Activated CD4-positive, alpha-beta T cell treated with anti-CD3 and anti-CD28 coated beads, Interleukin-2, amount 10 ng/mL, durations not matched to agents 7 days and 5 days (primary cell): ENCODE measurements at regions not wholly inside any gene's neighbourhood (a gene's known extent, or its start where the extent isn't known, plus 50 kb on each side); places are given as distances from the start of the nearest gene placed in this dataset.

Experiments used
- CTCF ChIA-PET: fragments of 350-600 bp; sonication (Branson Sonifier 250); formaldehyde crosslinking; loops from one replicate; lab custom pipeline; 2021; ENCODE audit warnings: antibody characterized with exemption; lab: Charles Lee
- POLR2A ChIA-PET: fragments of 350-600 bp; sonication (Branson Sonifier 250); formaldehyde crosslinking; loops from one replicate; lab custom pipeline; 2021; ENCODE audit warnings: antibody characterized with exemption; lab: Charles Lee
- DNase-seq: peaks from one replicate; pipeline ENCODE4 v3.0.0-alpha.2; 2020
- H3K27ac Mint-ChIP-seq: one replicate; pipeline ENCODE4 v1.8.0; 2021; ENCODE audit warnings: mild to moderate bottlenecking, moderate library complexity, mixed read lengths
- H3K27me3 Mint-ChIP-seq: one replicate; pipeline ENCODE4 v1.8.0; 2021; ENCODE audit warnings: mixed read lengths
- H3K36me3 Mint-ChIP-seq: one replicate; pipeline ENCODE4 v1.8.0; 2021; ENCODE audit warnings: low read depth, mixed read lengths
- H3K4me1 Mint-ChIP-seq: one replicate; pipeline ENCODE4 v1.8.0; 2021; ENCODE audit warnings: mixed read lengths
- H3K4me3 Mint-ChIP-seq: one replicate; pipeline ENCODE4 v1.8.0; 2021; ENCODE audit warnings: mild to moderate bottlenecking, moderate library complexity, mixed read lengths
- H3K9me3 Mint-ChIP-seq: one replicate; pipeline ENCODE4 v1.8.0; 2021; ENCODE audit warnings: mixed read lengths

DNA sequence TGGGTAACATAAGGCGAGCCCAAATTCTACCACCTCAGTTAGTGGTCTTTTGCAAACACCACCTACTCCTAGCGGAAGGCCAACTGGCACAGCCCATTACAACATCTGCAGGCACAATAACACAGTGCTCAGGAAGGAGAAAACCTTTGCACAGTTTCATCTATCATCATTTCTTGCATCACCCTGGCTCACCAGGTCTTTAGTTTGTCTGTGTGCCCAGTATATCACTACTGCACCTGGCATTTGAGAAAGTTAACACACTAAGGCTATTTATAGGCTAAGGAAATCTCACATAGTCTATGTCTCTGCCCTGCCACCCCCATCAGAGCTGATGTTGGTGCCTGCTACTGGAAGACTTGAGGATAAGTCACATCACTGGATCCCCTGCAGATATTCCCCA lies 484.0 kb downstream of the SATB2 start:
- DNase-seq: no peak
- CTCF ChIA-PET: no interaction called here
- POLR2A ChIA-PET: no interaction called here
- Mint-ChIP-seq H3K4me3 (no peak overlapping the region), H3K9me3 (peaks cover 8% of the 10 kb centered on the region), H3K27ac (no peak overlapping the region), H3K27me3 (no peaks in the 10 kb centered on the region), H3K36me3 (no peaks in the 10 kb centered on the region), H3K4me1 (no peaks in the 10 kb centered on the region)

DNA sequence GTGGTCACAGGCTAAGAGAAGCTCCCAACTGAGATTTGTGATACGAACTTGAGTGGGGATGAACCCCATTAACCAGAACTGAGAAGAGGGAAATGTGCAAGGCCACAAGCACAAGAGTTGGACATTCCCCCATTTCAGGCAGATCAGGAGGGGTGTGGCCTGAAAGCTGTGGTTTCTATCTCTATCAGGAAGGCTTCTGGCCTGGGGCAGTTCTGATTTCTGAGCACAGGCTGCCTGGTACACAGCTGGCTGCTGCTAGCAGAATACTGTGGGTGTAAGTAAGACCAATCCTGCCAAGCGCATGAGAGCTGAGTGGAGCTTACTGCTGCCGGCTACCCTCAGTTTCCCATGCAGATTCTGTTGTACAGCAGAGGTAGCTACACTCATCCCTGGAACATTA lies 484.6 kb downstream of the SATB2 start:
- Mint-ChIP-seq H3K9me3 (peaks cover 8% of the 10 kb centered on the region), H3K4me3 (no peak overlapping the region), H3K27ac (no peak overlapping the region), H3K4me1 (no peaks in the 10 kb centered on the region), H3K36me3 (no peaks in the 10 kb centered on the region), H3K27me3 (no peaks in the 10 kb centered on the region)
- DNase-seq: no peak
- CTCF ChIA-PET: no interaction called here
- POLR2A ChIA-PET: no interaction called here

DNA sequence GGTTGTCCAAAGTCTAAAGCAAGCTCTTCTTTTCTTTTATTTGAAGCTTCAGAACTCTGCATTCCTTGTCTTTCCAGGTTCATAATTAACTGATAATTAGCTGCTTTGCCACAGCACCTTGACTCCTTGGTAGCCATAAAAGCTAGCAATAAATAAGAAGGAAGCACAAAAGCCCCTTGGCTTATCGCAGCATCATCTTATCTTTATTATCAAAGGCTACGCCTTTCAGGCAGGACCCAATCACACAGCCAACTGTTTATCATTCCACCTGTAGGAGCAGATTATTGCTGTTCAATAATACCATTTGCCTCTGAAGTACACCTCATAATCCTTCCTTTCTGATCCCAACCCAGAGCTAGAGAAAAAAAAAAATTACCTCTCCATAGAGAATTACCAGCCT lies 489.2 kb downstream of the SATB2 start:
- H3K4me3 Mint-ChIP-seq: no peak overlapping the region
- no peaks in the 10 kb centered on the region for H3K9me3 Mint-ChIP-seq
- H3K27me3 Mint-ChIP-seq: no peaks in the 10 kb centered on the region
- no peaks in the 10 kb centered on the region for H3K4me1 Mint-ChIP-seq
- H3K27ac Mint-ChIP-seq: no peak overlapping the region
- DNase-seq: no peak
- no peaks in the 10 kb centered on the region for H3K36me3 Mint-ChIP-seq
- CTCF ChIA-PET: no interaction called here
- POLR2A ChIA-PET: no interaction called here

DNA sequence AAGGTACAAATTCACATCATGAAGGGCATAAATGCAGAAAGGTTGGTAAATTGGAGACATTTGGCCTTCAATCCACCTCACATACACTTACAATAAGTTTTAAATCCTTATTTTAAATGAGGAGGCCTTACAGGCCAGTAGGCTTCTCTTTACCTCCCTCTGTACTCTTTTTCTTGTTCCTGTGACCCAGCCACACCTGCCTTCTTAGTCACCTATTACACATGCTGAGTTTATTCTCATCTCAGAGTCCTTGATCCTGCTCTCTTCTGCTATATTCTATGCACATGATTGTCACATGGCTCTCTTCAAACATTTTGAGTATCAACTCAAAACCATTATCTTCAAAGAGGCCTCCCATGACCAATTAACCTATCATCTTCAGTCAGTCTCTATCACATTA lies 491.5 kb downstream of the SATB2 start:
- POLR2A ChIA-PET: no interaction called here
- Mint-ChIP-seq H3K36me3 (no peaks in the 10 kb centered on the region), H3K9me3 (no peaks in the 10 kb centered on the region), H3K27me3 (no peaks in the 10 kb centered on the region), H3K4me3 (no peak overlapping the region), H3K4me1 (no peaks in the 10 kb centered on the region), H3K27ac (no peak overlapping the region)
- CTCF ChIA-PET: no interaction called here
- DNase-seq: no peak

DNA sequence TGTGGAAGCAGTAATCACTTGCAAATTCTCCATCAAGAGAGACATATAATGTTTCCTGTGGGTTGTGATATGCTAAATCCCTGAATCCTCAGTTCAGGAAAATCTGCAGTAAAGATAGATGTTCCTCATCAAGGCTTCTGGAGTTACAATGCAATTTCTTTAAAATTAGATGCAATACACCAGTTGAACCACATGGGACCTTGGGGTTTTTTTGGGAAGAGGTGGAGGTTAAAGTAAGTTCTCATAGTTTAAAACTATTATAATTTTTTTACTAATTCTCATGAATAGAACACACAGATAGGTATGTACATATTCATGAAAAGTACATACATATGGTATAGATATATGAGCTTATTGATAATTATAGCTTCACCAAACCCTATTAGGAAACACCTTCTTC lies 496.2 kb downstream of the SATB2 start:
- no peaks in the 10 kb centered on the region for H3K4me1 Mint-ChIP-seq
- DNase-seq: no peak
- no peaks in the 10 kb centered on the region for H3K9me3 Mint-ChIP-seq
- no peak overlapping the region for H3K4me3 Mint-ChIP-seq
- ChIA-PET CTCF (no interaction called here), POLR2A (no interaction called here)
- H3K36me3 Mint-ChIP-seq: no peaks in the 10 kb centered on the region
- no peaks in the 10 kb centered on the region for H3K27me3 Mint-ChIP-seq
- H3K27ac Mint-ChIP-seq: no peak overlapping the region

DNA sequence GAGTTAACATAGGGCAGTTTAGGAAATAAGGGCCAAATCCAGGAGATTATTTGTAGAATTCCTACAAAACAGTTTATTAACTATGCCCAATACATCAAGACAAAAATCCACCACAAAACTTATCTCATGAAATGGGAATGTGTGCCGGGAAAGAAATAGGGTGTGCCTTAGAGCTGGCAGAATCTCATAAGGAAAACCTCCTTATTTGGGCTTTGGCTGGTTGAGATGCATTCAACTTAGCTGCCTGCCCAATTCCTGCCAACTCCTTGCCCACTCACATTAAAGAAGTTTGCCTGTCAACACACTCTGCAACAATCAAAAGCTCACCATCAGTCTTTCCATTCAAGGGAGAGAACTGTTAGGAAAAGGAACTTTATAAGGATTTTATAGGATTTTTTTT lies 500.6 kb downstream of the SATB2 start:
- DNase-seq: no peak
- no peaks in the 10 kb centered on the region for H3K9me3 Mint-ChIP-seq
- no peak overlapping the region for H3K27ac Mint-ChIP-seq
- H3K4me1 Mint-ChIP-seq: no peaks in the 10 kb centered on the region
- CTCF ChIA-PET: no interaction called here
- POLR2A ChIA-PET: no interaction called here
- H3K36me3 Mint-ChIP-seq: no peaks in the 10 kb centered on the region
- H3K27me3 Mint-ChIP-seq: no peaks in the 10 kb centered on the region
- H3K4me3 Mint-ChIP-seq: no peak overlapping the region

DNA sequence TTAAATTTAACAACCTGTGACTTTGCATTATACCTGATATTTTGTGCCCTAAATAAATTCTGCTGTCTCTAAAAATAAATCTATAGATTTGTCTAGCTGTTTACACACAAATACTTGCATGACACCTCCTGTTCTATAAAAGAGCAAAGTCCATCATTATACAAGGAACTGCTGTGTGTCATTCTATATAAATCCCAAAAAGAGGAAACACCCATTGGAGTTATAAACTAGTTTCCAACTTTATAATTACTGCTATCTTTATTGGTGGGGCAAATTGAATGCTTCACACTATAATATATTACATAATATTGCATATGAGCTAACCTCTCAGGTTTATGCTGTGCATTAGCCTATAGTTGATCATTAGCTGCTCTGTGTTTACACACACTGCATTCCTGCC lies 504.4 kb downstream of the SATB2 start:
- Mint-ChIP-seq H3K9me3 (no peaks in the 10 kb centered on the region), H3K36me3 (no peaks in the 10 kb centered on the region), H3K4me3 (no peak overlapping the region), H3K4me1 (no peaks in the 10 kb centered on the region), H3K27me3 (no peaks in the 10 kb centered on the region), H3K27ac (no peak overlapping the region)
- CTCF ChIA-PET: no interaction called here
- POLR2A ChIA-PET: no interaction called here
- no peak for DNase-seq

DNA sequence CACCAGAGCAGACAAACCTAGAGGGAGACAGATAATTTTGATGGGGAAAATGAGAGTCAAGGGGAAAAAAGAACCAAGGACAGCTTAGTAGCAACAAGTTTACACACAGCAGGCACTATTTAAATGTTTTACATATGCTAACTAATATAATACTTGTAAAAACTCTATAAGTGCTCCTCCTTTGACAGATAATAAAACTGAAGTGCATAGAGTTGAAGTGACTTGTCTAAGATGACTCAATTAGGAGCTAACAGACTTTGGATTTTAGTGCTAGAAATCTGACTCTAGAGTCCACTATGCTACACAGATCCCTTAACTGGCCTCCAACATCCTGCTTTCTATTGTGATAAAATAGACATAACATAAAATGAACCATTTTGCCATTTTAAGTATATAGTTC lies 506.9 kb downstream of the SATB2 start:
- CTCF ChIA-PET: no interaction called here
- no peak overlapping the region for H3K27ac Mint-ChIP-seq

DNA sequence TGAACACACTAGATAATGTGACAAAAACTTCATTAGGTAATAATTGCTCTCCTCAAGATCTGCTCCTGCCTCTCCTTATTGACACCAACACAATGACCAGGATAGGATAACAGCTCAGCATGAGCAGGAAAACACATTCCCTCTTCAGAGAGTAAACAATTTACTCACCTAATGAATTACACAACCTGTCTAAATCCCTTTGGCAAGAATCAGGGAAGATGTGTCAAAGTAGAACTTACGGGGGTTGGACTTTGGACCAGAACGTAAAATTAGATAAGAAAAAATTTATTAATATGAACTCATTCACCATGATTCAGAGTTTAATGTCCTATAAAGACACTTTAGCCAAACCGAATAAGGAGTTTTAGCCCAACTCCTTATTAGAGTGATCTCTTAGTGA lies 512.2 kb downstream of the SATB2 start:
- POLR2A ChIA-PET: no interaction called here
- H3K4me1 Mint-ChIP-seq: no peaks in the 10 kb centered on the region
- H3K9me3 Mint-ChIP-seq: no peaks in the 10 kb centered on the region
- H3K4me3 Mint-ChIP-seq: no peak overlapping the region
- CTCF ChIA-PET: no interaction called here
- no peak overlapping the region for H3K27ac Mint-ChIP-seq
- no peaks in the 10 kb centered on the region for H3K36me3 Mint-ChIP-seq
- DNase-seq: no peak
- H3K27me3 Mint-ChIP-seq: no peaks in the 10 kb centered on the region

More for the DNA sequence above, 506.9 kb downstream of the SATB2 start:
- H3K4me1 Mint-ChIP-seq: no peaks in the 10 kb centered on the region
- DNase-seq: no peak
- no peak overlapping the region for H3K4me3 Mint-ChIP-seq
- no peaks in the 10 kb centered on the region for H3K27me3 Mint-ChIP-seq
- no peaks in the 10 kb centered on the region for H3K36me3 Mint-ChIP-seq
- POLR2A ChIA-PET: no interaction called here
- no peaks in the 10 kb centered on the region for H3K9me3 Mint-ChIP-seq

DNA sequence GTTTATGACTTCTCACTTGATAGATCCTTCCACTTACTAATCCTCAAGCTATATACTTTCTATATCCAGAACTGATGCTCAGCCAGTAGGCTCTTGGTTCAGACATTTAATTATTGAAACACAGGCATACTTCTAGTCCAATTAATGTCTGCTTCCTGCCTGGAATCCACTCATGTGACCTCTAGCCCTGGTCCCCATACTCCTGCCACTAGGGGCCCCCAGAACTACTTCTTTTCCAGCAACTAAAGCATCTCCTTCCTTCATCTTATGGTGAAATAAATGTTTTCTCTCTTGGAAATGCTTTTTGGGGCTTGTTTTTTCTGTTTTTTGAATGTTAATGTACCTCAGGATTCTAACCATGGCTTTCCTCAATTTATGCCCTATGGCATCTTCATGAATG lies 527.6 kb downstream of the SATB2 start:
- peaks cover 2% of the 10 kb centered on the region for H3K9me3 Mint-ChIP-seq

DNA sequence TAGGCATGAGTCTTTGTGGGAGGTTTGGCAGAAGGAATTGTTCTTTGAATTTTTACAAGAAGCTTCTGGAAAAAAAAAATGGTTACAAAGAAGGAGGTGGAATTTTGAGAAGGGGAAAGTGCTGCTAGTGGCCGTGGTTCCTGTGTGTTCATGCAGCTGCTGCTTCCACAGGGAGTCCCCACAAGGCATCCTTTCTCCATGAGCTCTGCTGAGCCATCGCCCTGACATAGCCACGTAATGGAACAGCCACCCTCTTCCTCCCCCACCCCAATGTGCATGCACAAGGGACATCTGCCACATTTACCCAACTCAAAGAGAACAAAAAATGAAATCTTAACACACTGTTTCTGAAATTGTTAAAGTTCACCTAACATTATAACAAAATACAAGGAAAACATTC lies 529.7 kb downstream of the SATB2 start:
- ChIA-PET POLR2A (no interaction called here), CTCF (no interaction called here)
- Mint-ChIP-seq H3K27me3 (no peaks in the 10 kb centered on the region), H3K4me3 (no peak overlapping the region), H3K4me1 (no peaks in the 10 kb centered on the region), H3K9me3 (peaks cover 2% of the 10 kb centered on the region), H3K27ac (no peak overlapping the region), H3K36me3 (no peaks in the 10 kb centered on the region)
- DNase-seq: no peak

More for the DNA sequence above, 527.6 kb downstream of the SATB2 start:
- Mint-ChIP-seq H3K4me3 (no peak overlapping the region), H3K27ac (no peak overlapping the region), H3K4me1 (no peaks in the 10 kb centered on the region), H3K36me3 (no peaks in the 10 kb centered on the region), H3K27me3 (no peaks in the 10 kb centered on the region)
- DNase-seq: no peak
- ChIA-PET POLR2A (no interaction called here), CTCF (no interaction called here)

DNA sequence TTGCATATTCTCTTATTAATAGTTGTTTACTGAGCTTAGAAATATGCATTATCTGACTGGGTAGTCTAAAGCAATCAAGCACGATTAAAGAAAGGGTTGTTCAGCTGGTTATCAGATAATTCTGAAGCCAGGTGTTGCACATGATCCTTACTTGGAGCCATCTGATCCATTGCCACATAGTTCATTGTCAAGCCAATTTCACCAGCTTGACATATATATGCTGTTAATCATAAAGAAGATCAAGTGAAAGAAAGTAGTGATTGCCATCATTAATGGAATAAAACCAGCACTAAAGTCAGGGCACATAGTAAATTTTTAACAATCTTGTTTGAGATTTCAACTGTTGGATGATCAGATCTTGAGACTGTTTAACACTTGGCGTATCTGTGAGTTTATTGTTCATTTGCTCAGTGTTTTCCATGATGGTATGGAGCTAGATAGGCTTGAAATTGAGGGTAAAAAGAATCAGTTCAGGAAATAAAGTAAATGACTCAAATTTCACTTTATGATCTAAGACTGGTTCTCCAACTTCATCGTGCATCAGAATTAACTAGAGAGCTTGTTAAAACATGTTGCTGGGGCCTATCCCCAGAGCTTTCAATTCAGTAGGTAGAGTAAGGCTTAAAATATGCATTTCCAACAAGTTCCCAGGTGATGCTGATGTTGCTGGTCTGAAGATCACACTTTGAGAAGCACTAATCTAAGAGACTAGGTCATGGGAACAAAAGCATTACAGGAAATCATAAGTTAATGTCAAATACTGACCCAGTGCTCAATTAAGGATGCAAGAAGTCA lies 539.6 kb downstream of the SATB2 start:
- H3K27me3 Mint-ChIP-seq: no peaks in the 10 kb centered on the region
- H3K4me3 Mint-ChIP-seq: no peak overlapping the region
- no peaks in the 10 kb centered on the region for H3K4me1 Mint-ChIP-seq
- POLR2A ChIA-PET: no interaction called here
- H3K36me3 Mint-ChIP-seq: no peaks in the 10 kb centered on the region
- CTCF ChIA-PET: no interaction called here
- H3K9me3 Mint-ChIP-seq: no peaks in the 10 kb centered on the region
- DNase-seq: no peak
- H3K27ac Mint-ChIP-seq: no peak overlapping the region

DNA sequence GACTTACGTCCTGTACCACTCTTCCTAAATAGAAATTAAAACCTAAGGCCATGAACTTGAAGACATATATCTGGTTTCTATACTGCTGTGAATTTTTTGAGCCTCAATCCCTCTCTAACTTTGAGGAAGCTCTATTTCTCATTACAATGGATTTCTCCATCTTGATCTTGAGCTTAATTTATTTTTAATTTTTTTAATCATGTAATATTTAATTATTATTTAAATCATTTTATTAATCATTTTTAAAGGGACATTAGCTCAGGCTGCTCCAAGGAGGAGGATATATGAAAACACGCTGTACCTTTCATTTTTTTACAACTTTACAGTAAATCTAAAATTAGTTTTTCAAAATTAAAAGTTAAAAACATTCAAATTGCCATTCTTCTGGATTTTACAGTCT lies 540.5 kb downstream of the SATB2 start:
- no peak for DNase-seq
- H3K36me3 Mint-ChIP-seq: no peaks in the 10 kb centered on the region
- ChIA-PET CTCF (no interaction called here), POLR2A (no interaction called here)
- H3K4me3 Mint-ChIP-seq: no peak overlapping the region
- no peaks in the 10 kb centered on the region for H3K27me3 Mint-ChIP-seq
- H3K27ac Mint-ChIP-seq: no peak overlapping the region
- no peaks in the 10 kb centered on the region for H3K9me3 Mint-ChIP-seq
- no peaks in the 10 kb centered on the region for H3K4me1 Mint-ChIP-seq

DNA sequence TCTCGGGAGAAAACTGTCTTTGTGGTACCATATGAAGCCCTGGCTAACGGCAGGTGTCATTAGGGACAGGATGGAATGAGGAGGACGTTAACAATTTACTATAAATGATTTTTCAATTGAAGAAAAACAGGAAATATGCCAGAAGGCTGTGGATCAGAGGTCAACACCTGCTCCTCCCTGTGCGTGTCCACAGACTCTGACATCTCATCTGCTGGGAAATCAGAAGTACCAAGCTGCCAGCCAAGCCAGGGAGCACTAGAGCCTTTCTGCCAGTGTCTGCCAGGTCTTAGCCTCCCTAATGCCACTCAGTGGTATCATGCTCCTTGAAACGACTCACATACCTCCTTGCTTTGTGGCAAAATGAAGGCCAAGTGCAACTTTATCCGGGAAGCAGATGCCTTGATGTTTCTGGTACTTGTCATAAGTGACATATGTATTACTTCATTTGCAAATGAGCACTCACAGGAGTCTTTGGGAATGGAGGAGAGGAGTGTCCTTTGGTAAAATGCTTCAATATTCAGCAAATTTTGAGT lies 541.1 kb downstream of the SATB2 start:
- CTCF ChIA-PET: no interaction called here
- H3K27ac Mint-ChIP-seq: no peak overlapping the region
- no peaks in the 10 kb centered on the region for H3K4me1 Mint-ChIP-seq
- H3K27me3 Mint-ChIP-seq: no peaks in the 10 kb centered on the region
- DNase-seq: no peak
- H3K4me3 Mint-ChIP-seq: no peak overlapping the region
- H3K36me3 Mint-ChIP-seq: no peaks in the 10 kb centered on the region
- POLR2A ChIA-PET: no interaction called here
- no peaks in the 10 kb centered on the region for H3K9me3 Mint-ChIP-seq
